Glomerular endothelial cell (primary cell): ENCODE measurements at regions not wholly inside any gene's neighbourhood (a gene's known extent, or its start where the extent isn't known, plus 50 kb on each side); places are given as distances from the start of the nearest gene placed in this dataset.

Experiments used
- DNase-seq: peaks from one replicate; pipeline ENCODE4 v3.0.0-alpha.2; 2011; ENCODE audit warnings: low read depth, low spot score; ENCODE audit errors: extremely low read depth

DNA sequence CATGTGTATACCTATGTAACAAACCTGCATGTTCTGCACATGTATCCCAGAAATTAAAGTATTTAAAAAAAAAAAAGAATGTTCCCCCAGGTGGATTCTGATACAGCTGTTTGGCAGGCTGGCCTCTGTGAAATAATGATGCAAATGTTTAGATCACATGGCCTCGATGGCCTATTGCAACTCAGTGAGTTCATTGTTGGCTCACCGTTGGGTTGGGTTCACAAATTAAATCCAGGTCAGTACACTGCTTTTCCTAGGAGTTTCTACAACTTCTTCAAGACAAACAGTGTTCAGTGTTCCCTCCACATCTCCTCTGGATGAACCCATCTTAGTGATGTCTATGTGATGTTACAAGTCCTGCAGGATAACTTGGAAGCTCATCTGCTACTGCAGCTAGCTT lies 58.3 kb upstream of the STXBP6 start:
- DNase-seq: no peak

DNA sequence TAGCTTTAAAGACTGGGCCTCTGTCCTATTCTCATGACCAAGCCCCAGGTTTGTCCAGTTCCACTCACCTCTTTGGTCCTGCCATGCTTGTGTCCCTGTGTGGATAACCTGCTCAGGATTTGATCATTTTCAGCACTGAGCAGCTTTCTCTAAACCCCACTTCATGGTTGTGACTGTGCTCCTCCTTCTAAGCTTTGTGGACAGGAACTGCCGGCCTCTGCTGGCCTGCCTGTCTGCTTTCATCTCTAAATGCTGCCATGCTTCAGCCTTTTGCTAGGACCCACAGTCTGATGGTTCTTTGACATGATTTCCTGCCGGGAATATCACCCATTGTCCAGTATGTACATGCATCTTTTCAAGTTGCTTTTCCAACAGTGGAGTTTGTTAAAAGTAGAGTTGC lies 53.9 kb upstream of the STXBP6 start:
- DNase-seq: no peak

DNA sequence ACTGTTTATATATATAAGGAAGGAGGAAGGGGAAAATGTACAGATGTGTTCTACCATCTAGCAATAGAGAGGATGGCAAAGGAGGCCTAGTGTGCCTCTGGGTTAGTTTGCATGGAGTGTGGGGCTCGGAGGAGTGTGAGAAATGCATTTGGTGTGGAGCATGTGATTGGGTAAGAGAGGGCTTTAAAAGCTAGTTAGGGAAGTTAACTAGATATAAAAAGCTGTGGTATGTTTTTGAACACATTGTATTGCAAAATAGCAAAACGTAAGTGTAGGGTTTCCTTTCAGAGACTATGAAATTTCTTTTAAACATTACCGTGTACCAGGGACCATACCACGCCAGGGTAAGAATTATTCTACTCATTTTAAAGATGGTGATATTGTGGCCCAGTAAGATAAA lies 53.3 kb upstream of the STXBP6 start:
- DNase-seq: no peak

DNA sequence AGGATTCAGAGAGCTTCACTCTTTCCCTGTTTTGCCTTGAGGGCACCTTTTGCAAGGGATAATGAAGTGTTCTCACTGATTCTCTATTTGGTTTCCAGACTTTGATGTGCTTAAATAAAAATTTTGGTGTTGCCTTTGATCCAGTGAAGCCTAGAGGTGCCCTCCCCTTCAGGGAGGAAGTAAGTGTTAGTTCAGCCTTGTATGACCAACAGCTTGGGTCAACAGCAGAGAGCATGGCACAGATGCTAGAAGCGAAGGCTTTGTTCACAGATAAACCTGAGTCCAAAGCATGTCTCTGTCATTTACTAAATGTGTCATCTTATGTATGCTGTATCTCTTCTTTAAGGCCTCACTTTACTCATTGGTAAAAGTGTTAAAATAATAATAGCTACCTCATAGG lies 52.8 kb upstream of the STXBP6 start:
- DNase-seq: no peak

DNA sequence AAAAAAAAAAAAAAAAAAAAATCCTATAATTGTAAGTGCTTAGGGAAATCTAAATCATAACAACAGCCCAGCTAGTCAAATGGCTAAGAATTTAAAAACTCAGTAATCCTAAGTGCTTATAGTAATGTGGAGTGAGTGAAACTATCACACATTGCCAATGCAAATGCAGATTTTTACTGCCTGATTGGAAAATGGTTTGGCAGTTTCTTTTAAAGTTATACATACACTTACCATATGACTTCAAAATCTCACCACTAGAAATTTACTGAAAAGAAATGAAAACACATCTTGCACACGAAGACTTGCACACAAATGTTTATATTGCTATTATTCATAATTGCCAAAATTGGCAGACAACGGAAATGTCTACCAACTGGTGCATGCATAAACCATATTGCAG lies 51.3 kb upstream of the STXBP6 start:
- DNase-seq: no peak
